ENCODE measurements at regions not wholly inside any gene's neighbourhood (a gene's known extent, or its start where the extent isn't known, plus 50 kb on each side); places are given as distances from the start of the nearest gene placed in this dataset.

DNA sequence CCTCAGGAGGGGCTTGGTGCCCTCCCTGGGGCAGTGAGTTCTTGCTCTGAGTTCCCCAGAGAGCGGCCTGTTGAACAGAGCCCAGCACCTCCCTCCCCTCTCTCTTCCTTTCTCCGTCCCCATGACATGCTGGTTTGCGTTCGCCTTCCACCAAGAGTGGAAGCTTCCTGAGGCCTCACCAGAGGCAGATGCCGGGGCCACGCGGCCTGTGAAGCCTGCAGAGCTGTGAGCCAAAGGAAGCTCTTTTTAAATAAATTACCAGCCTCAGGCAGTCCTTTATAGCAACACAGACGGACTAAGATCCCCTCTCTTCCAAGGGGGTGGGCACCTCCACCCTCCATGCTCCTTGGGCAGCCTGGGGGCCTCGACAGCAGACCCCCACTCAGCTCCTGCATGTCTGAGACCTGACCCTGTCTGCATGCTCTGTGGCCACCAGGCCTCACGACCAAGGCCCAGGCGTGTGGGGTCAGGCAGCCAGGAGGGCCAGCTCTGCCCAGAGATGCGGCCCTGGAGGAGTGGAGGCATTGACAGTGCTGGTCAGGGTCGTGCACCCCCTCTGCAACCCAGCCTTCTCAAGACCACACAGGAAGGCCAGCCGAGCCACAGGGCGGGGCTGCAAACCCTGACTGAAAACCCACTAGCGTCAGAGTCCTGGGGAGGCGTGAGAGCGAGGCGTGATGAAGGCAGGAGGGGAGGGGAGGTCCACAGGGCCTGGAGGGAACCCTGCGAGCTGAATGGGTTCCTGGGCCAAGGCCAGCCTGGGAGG lies 54.6 kb upstream of the ADGRA1 start:
- peaks cover 0 to 46% (median 5%) of the 10 kb centered on the region in 7 donors for H3K27me3 ChIP-seq (replicated peaks in 1 of 7)
- no peak for DNase-seq
- H3K27ac ChIP-seq = no peak overlapping the region
- H3K4me3 ChIP-seq = no peak overlapping the region
- H3K4me1 ChIP-seq = peaks cover 0 to 6% (median 0%) of the 10 kb centered on the region in 6 donors
- intact Hi-C loops (cut with DNase I; ENCODE audit: low total_unique reads) = no loop called here
- no peaks in the 10 kb centered on the region for H3K9me3 ChIP-seq
- 68 to 76% (median 74%) methylated on average over 18 to 20 of the region's 20 CpGs for whole genome bisulfite sequencing, 5 donors
- no peaks in the 10 kb centered on the region for H3K36me3 ChIP-seq
- TF ChIP-seq POLR2A (IDR thresholded peaks at IDR 0.05) (no peak), POLR2AphosphoS5 (IDR thresholded peaks at IDR 0.05) (no peak)

DNA sequence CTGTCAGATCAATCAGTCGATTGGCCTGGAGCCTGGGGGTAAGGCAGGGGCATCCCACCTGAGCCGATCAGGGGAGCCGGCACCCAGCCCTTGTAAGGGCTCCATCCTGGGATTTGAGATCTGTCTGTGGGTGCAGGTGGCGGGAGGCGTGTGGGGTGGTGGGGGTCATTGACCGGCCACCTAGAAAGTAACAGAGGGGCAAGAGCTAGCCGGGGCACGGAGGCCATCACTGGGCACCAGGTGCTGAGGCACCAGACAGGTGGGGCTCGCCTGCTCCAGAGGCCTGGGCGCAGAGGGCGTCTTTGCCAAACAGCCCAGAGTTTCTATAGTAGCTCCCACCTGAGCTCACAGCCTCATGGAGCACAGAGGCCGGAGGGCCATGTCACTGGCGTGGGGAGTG lies 55.5 kb upstream of the ADGRA1 start:
- TF ChIP-seq POLR2A (IDR thresholded peaks at IDR 0.05) = no peak
- no peak for TF ChIP-seq CTCF (IDR thresholded peaks at IDR 0.05 in 8 of 11, conservative IDR thresholded peaks at IDR 0.05 in 3 of 11)
- TF ChIP-seq POLR2AphosphoS5 (IDR thresholded peaks at IDR 0.05) = no peak
- Histone ChIP-seq H3K4me3 (no peak overlapping the region), H3K9me3 (no peaks in the 10 kb centered on the region), H3K36me3 (no peaks in the 10 kb centered on the region), H3K27ac (no peak overlapping the region), H3K4me1 (peaks cover 0 to 6% (median 0%) of the 10 kb centered on the region in 6 donors), H3K27me3 (replicated peaks in 1 of 7) (peaks cover 0 to 51% (median 5%) of the 10 kb centered on the region in 7 donors)
- WGBS, 5 donors = 92 to 96% (median 94%) methylated on average over 12 to 13 of the region's 13 CpGs
- intact Hi-C loops (cut with DNase I; ENCODE audit: low total_unique reads) = no loop called here
- no peak for DNase-seq

DNA sequence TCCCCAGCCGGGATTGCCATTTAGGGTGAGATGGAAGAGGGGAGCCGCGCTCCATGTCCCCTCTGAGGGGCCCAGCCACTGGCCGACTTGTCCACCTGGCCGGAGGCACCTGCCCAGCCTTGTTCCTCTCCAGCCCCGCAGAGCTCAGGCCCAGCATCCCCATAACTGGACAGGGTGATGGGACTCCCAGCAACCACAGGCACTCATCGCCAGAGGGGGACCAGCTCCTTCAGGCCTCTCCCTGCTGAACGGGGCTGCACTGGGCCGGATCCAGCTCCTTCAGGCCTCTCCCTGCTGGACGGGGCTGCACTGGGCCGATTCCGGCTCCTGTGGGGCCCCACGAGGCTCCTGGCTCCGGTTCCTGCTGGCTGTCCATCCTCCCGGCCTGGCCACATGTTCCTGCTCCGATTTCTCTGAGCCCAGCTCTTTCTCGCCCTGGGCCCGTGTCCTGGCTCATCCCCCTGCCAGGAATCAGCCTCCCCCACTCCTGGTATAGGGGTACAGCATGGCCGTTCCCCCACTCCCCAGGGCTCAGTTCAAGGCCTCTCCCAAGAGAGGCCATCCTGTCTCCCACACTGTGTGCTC lies 56.1 kb upstream of the ADGRA1 start:
- no peak for DNase-seq
- H3K27ac ChIP-seq = no peak overlapping the region
- H3K4me3 ChIP-seq = no peak overlapping the region
- 81 to 91% (median 88%) methylated on average over 17 to 19 of the region's 19 CpGs for WGBS, 5 donors
- TF ChIP-seq CTCF (IDR thresholded peaks at IDR 0.05 in 8 of 11, conservative IDR thresholded peaks at IDR 0.05 in 3 of 11) (no peak), POLR2AphosphoS5 (IDR thresholded peaks at IDR 0.05) (no peak), POLR2A (IDR thresholded peaks at IDR 0.05) (no peak)
- H3K9me3 ChIP-seq = no peaks in the 10 kb centered on the region
- peaks cover 0 to 6% (median 0%) of the 10 kb centered on the region in 6 donors for H3K4me1 ChIP-seq
- H3K27me3 ChIP-seq (replicated peaks in 1 of 7) = peaks cover 0 to 57% (median 5%) of the 10 kb centered on the region in 7 donors
- intact Hi-C loops (cut with DNase I; ENCODE audit: low total_unique reads) = no loop called here
- H3K36me3 ChIP-seq = no peaks in the 10 kb centered on the region

GRCh38 chr10:133030781-133031180 lies 56.9 kb upstream of the ADGRA1 start:
- Histone ChIP-seq H3K36me3 (no peaks in the 10 kb centered on the region), H3K27ac (no peak overlapping the region), H3K4me1 (peaks cover 0 to 6% (median 0%) of the 10 kb centered on the region in 6 donors), H3K9me3 (no peaks in the 10 kb centered on the region), H3K27me3 (replicated peaks in 1 of 7) (peaks cover 0 to 61% (median 5%) of the 10 kb centered on the region in 7 donors), H3K4me3 (no peak overlapping the region)
- DNase-seq = no peak
- 60 to 71% (median 63%) methylated on average over 28 of the region's 28 CpGs for WGBS, 5 donors
- intact Hi-C loops (cut with DNase I; ENCODE audit: low total_unique reads) = no loop called here
- TF ChIP-seq CTCF (IDR thresholded peaks at IDR 0.05 in 8 of 11, conservative IDR thresholded peaks at IDR 0.05 in 3 of 11) (no peak), POLR2A (IDR thresholded peaks at IDR 0.05) (no peak), POLR2AphosphoS5 (IDR thresholded peaks at IDR 0.05) (no peak)

All from spleen (tissue), 11 donors.